Glomerular visceral epithelial cell (primary cell): ENCODE measurements at regions not wholly inside any gene's neighbourhood (a gene's known extent, or its start where the extent isn't known, plus 50 kb on each side); places are given as distances from the start of the nearest gene placed in this dataset.

Source experiments
- DNase-seq: peaks from one replicate; pipeline ENCODE4 v3.0.0-alpha.2; 2016; ENCODE audit errors: extremely low spot score

DNA sequence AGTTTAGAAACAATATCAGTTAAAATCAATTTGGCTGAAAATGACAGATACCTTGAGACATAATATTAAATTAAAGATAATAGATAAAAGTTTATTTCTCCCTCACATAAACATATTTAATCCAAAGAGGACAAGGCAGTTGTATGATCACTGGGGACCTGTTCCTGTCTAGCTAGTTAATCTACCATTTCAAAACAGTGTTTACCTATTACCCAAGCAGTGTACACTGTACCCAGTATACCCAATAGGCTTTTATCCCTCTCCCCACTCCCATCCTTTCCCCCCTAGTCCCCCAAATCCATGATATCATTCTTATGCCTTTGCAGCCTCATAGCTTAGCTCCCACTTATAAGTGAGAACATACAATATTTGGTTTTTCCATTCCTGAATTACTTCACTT is 229.7 kb upstream of the LARGE1 start:
- DNase-seq, result no peak

DNA sequence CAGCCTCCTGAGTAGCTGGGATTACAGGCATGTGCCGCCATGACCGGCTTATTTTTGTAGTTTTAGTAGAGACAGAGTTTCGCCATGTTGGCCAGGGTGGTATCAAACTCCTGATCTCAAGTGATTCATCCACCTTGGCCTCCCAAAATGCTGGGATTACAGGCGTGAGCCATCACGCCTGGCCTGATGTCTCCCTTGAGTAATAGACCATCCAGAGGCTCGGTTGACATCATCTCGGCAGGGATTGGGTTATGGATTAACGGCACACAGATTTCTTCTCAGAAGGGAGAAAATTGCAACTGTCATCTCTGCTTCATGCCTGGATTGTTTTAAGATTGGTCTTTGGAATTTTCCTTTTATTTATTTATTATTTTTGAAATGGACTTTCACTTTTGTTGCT is 239.2 kb upstream of the LARGE1 start:
- DNase-seq, result no peak

DNA sequence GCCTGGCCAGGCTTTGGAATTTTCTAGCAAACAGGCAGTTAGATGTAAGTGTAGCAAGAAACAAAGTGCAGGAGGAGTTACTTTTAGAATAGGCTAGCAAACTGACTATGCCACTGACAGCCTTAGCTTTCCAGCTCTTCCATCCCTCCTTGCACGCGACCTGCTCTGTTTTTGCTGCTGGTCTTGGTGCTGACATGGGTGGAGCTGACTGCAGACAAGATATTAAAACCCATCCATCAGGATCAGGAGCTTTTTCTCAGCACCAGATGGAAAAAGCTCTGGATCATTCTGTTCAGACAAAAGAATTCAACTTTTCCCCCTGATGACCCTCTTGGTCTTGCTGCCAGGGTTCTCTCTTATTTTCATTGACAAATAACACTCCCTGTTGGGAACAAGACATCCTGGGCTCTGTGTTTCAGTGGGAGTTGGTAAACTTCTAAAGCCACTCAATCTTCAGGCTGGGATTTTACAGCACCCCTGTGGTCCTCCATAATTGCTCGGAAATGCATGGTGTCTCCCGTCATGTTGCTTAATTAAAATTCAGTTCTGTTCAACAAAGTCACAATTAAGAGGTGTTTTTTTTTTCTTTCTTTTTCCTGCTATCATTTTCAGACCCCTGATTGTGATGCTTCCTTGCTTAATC is 240.0 kb upstream of the LARGE1 start:
- DNase-seq, result no peak

DNA sequence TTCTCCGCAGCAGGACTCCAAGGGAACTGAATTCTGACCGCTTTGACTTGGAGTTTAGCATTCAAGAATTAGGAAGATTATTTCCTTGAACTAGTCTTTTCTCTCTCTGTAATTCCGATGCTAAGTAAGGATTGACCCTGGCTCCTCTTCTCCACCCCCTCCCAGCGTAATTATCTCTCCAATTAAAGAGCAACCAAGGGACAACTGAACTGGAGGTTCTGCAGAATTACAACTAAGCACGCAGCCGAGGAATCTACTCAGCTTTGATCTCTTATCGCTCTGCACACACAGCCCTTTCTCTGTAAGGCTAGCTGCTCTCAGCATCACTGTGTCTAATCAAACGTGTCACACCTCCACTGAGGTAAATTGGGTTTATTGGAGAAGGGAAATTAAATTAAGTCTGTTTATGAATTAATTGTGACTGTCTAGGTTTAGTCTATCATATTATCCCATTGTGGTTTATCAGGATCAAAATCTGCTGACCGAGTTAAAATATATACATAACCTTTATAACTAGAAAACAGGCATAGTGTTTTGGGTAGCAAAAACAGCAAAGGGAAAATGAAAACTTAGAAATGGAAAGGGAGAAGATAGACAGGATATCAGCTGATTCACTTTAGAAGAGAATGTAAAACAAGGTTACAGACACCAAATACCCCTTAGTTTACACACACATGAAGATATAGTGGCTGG is 241.3 kb upstream of the LARGE1 start:
- no peak for DNase-seq

DNA sequence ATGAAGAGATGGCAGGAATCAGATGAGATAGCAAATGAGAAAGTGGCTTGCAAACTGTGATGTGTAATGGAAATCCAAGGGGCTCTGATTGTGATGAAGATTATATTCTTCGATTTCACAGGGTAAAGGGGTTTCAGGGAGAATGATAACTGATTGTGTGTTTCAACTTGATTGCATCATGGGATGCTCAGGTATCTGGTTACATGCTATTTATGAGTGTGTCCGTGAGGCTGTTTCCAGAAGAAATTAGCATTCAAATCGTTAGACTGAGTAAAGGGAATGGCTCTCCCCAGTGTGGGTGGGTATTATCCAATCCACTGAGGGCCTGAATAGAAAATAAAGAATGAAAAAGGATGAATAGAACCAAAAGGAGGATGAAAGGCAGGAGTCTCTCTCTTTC is 278.7 kb upstream of the LARGE1 start:
- no peak for DNase-seq

DNA sequence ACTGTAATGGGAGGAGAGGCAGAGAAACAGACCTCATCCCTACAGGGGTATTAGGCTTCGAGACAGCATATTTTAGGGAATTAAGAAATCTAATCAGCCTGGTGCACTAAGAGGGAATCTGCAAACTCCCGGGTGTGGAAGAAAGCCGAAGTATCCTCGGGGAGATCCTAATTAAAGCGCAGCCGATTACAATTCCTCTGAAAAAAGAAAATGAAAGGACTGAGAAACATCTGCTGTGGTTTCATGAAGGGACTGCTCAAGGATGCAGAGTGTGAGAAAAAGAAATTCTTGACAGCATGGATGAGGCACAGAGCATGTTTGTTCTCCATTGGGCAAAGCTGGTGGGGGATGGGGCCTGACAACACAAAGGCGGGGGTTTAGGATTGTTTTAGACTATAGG is 290.0 kb upstream of the LARGE1 start:
- no peak for DNase-seq

DNA sequence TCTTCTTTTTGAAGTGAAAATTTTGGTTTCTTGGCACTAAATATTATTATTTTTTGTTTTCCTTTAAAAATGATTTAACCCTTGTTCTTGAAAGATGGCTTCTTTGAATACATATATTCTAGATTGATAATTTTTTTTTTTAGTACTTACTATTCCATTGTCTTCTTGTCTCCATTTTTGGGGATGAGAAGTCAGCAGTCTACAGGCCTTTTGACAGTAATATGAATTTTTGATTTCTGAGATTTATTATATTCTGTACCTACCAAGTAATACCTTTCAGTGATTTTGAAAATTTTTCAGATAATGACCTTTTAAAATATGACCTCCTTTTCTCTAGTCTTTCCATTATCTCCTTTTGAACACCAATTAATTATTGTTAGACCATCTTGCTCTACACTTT is 294.1 kb upstream of the LARGE1 start:
- no peak for DNase-seq

DNA sequence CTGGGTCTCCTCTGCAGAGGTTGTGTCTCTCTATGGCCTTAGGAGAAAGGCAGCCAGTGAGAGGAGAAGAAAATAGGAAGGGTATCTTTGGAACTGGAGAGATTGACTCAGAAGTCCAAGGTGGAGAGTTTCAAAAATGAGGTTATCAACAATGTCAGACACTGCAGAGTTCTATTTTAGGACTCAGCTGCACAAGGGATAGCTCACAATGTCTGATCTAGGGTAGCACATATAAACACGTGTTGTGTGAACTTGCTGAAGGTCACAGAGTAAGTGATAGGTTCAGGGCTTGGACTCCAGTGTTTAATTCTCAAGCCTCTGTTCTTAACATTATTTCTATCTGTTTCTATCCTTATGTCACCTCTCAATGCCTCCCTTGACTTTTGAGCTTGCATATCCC is 305.0 kb upstream of the LARGE1 start:
- no peak for DNase-seq

DNA sequence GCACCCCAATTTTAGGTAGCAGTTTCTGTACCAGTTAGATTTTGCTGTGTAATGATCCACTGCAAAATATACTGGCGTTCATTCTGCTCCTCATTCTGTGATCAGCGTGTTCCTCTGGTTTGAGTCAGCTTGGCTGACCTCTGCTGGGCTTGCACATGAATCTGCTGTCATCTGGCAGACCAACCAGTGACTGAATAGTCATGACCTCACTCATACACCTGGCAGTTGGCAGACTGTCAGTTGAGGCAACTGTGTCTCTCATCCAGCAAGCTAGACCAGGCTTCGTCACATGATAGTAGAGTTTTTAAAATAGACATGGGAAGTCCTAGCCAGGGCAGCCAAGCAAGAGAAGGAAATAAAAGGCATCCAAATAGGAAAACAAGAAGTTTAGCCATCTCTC is 316.3 kb upstream of the LARGE1 start:
- DNase-seq, result no peak

DNA sequence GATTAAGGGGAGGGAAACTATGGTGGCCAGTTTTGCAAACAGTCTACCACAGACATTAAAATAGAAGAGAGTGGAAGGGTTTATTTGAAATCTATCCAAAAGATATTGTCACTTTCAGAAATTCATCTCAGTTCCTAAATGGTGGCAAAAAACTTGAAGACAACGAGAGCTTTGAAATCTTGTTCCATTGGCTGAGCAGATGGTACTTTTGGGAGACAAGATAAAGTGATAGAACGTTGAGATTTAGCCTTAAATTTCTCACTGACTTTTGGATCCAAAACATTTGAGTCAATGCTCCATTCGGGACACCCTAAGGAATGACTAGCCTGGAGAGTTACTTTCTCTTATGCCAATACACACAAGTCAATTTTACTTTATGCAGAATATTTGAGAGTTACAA is 319.1 kb upstream of the LARGE1 start:
- no peak for DNase-seq

DNA sequence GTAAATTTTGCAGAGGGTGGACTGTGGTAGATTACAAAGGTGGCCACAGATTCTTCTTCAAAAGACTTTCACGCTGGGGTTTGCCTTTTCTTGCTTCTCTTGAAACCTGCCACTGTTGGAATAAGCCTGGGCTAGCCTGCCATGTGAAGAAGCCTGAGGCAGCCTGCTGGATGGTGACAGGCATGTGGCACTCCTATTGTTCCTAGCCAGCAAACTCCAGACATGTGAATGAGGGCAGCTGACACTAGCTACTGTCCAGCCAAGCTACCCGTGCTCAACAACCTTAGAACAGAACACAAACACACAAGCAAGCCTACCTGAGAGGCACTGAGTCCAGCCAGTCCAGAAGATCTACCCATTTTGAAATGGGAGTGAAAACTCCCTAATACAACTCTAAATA is 322.7 kb upstream of the LARGE1 start:
- no peak for DNase-seq

DNA sequence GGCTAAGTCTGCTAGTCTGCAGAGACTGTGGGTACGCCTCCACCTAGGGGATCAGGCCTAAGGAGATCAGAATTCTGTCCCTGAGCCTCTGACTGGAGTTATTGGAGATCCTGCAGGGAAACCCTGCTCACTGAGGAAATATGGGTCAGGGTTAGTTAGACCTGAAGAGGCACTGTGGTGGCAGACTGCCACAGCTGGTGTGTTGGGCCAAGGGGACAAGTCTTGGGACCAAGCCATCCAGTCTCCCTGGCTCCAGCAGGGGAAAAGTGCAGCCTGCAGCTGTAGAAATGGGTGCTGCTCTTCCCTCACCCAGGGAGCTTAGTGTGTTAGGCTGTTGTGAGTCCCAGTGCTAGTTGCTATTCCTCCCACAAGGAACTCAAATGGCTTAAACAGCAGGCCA is 334.8 kb upstream of the LARGE1 start:
- DNase-seq, result no peak

DNA sequence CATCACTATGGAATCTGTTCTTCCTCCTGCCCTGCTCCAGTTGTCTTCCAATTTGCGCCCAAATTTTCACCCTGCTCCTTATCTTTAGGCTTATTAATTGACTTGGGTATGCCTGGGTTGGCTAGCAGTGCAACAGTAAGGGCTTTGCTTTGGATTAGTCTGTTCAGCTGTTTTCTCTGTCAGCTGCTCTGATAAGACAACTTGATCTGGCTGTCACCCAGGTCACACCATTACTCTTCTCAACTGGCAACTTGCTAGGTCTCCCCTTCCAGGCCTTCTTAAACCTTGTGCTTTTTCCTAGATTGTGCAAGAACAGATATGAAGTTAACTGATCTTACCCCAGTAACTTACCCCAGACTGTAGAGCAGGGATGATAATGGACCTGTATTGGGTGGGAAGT is 357.8 kb upstream of the LARGE1 start:
- DNase-seq, result no peak

DNA sequence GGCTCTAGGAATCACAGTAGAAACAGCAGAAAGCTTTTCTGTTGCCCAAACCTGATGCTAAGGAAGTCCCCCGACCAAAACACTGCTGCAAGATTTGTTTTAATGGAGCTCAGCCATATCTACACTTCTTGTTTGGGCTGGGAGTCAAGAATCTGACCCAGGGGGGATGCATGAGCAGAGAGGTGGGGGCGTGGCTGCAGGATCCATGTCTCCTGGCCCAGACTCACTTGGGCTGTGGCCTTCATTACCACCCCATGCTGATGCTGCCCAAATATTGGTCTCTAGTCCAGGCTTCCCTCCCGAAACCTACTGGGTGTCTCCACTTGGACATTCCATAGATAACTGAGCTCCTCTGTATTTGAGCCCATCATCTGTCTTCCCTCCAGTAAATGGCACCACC is 361.5 kb upstream of the LARGE1 start:
- no peak for DNase-seq

DNA sequence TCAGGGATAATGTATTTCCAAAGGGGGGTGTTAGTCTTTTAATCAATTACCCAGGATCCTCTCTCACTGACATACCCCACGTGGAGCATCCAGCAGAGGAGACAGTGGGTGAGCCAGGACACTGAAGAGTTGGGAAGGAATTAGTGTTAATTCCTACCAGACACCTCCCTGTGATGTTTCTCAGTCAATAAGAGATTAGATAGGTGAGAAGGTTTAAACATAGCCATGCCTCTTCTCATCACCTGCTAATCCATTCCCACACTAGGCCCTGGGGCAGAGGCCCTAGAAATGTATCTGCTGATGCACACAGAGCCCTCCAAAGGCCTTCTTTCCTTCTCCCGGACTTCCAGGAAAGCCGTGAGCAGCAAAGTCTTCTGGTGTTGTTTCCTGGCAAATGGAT is 363.6 kb upstream of the LARGE1 start:
- no peak for DNase-seq

DNA sequence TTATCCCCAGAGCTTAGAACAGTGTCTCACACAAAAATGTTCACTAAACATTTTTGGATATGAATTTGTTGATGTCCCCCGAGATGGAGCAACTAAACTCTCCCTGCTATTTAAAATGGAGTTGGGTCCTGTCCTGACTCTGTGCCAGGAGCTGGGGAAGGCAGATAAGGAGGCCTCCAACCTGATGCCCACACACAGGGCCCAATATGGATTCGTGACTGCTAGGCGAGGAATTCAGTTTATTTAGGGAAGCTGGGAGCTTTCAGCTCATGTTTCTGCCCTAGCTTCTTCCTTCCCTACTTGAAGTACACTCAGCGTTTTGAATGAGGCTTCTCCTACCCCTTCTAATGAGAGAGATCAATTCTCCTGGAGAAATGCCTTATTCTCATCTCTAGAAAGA is 373.0 kb upstream of the LARGE1 start:
- DNase-seq, result no peak

DNA sequence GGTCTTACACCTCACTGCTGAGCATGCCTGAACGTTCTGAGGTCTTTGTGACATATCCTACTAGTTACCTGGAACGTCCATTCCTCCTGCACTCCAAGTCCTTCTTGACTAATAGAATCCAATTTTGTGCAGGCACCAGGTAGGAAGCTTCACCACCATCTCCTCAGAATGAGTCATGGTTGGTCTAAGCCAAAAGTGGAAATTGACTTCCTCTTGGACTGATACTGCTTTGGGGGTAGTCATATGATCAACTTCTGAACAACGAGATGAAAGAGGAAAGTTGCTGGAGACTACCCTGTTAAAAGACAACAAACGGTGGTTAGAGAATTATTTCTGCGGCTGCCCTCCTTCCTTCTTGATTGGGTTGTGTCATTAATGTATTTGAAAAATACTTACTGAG is 374.2 kb upstream of the LARGE1 start:
- DNase-seq, result no peak

DNA sequence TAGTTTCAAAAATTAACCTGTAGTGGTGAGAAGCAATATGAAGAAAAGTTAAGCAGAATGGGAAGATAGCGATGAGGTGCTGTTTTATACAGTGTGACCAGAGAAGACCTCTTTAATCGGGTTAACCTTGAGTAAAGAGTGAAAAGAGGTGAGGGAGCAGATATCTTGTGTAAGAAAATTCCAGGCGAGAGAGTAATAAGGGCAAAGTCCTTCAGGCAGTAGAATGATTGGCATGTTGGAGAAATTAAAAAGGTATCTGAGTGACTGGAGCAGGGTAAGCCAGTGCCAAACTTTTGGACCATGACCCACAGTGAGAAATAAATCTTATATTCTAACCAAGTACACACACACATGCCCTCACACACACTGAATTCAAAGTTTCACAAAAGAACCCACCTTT is 374.7 kb upstream of the LARGE1 start:
- no peak for DNase-seq

DNA sequence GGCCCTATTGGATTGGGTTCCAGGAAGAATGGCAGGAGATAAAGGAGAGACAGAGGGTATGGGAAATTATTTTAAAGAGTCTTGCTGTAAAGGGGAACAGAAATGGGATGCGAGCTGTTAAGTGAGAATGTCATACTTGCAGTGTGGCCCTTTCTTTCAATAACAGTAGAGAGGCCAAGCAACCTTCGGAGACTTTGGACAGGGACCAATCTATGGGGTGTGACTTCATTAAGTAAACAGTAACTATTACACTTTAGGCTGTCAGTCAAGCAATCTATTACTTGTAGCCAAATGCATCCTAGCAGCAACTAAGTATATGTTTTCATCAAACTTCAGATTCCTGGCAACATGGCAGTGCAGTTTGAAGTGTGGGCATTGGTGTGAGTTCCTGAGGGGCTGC is 376.2 kb upstream of the LARGE1 start:
- DNase-seq, result no peak

DNA sequence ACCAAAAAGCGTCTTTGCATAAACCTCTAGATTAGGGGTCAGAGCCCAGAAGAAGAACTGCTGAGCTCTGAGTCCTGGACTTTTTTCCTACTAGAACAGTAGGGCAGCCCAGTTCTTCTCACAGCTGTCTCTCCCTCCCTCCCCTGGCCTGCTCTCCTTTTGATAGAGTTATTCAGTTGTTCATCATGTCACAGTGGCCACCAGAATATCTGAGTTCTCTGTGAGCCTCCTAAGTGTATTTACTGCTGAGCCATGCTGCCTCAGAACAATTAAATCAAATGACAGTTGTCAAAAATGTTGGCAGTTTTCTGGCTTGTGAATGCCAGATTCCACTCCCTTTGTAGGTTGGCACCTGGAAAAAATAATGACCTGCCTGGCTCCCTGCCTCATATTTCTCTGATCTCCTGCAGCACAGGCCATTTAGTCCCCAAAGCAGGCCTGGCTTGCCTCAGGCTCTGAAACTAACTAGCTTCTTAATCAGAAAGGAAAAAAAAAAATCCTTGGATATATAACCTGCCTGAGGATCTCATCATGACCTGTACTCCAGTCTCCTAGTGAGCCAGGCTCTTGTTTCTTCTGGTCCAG is 377.4 kb upstream of the LARGE1 start:
- DNase-seq, result no peak

DNA sequence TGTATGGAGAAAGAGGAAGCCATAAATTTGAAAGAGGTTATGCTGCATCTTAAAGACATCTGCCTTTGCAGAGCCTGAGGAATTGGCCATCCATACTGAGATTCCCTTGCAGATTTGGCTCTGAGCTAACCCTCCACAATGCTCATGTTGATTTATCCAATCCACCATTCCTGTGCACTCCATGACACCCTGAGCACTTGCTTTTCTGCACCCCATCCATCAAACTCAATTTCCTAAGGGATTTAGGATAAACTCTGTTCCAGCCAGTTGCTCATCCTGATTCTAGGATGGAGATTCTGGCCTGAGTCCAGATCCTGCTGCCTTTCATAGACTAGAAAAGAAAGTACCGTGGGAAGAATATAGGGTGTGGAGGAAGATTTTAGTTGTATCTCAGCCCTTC is 379.2 kb upstream of the LARGE1 start:
- no peak for DNase-seq

DNA sequence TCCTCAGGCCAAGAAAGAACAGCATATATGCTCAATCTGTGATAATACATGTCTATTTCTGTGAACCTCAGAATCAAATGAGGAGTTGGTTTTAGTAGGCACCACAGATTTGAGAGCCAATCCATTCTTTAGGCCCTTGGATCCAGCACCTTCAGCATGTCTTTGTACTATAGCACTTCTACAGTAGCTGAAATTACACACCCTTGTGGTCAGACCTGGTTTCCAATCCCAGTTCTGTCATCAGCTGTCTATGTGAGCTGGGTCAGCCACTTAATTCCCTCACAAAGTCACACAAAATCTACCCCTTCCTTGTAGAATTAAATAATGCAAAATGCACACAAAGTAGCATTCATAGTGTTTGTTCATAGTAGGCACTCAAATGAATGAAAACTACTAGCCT is 381.3 kb upstream of the LARGE1 start:
- no peak for DNase-seq

DNA sequence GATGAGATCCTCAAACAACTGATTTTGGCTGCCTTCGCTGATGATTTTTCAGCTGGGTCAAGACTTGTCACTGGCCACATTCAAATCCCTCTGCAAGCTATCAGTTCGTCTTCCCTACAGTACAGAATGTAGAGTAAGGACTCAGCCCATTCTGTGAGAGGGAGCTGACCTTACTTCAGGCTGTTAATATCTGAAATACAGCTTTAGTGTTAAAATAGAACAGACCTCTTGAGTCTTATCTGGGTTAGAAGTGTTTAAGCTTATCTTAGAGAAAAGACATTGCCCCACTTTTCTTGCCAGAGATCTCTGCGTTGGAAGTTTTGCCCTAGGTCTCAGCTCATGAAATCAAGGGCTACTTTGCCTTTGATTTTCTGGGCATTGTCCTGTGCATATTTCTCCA is 383.4 kb upstream of the LARGE1 start:
- DNase-seq, result no peak

DNA sequence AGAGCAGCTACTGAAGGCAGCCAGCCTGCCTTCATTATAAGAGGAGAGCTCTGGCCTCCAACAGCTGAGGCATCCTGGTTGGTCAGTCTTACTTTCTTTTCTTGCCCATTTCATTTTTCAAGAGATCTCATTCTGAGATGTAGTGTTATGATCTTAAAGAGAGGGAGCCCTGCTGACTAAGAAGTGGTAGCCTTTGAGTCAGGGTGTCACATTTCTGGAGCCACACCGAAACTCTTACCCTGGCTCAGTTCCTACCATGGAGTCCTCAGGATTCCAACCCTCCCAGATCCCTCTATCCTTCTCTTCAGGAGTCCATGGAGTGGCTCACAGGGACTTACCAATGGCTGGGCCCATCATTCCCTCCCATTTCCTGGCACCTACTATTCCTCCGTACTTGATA is 386.1 kb upstream of the LARGE1 start:
- no peak for DNase-seq
